HG03342 (cell line): ENCODE measurements at regions not wholly inside any gene's neighbourhood (a gene's known extent, or its start where the extent isn't known, plus 50 kb on each side); places are given as distances from the start of the nearest gene placed in this dataset.
"Not testable (repeated sequence)": the region's sequence is repeated elsewhere in the genome, so short reads cannot be mapped to it uniquely, and the experiment has no call there.

Source experiments
- ATAC-seq: cut with Tn5 transposase; IDR thresholded peaks from one replicate; pipeline ENCODE4 v1.9.1; 2021; ENCODE audit warnings: mild to moderate bottlenecking, moderate library complexity; ENCODE audit not compliant: unreplicated experiment

DNA sequence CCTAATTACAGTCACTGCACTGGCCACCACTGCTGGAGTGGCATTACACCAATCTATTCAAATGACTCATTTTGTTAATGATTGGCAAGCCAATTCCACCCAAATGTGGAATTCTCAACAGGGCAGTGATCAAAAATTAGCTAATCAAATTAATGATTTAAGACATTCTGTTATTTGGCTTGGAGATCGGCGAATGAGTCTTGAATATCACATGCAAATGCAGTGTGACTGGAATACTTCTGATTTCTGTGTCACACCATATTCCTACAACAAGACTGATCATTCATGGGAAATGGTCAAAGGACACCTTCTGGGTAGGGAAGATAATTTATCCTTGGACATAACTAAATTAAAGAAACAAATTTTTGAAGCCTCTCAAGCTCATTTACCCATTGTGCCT, 165.1 kb downstream of the IER5 start:
- ATAC-seq = not testable (repeated sequence)

DNA sequence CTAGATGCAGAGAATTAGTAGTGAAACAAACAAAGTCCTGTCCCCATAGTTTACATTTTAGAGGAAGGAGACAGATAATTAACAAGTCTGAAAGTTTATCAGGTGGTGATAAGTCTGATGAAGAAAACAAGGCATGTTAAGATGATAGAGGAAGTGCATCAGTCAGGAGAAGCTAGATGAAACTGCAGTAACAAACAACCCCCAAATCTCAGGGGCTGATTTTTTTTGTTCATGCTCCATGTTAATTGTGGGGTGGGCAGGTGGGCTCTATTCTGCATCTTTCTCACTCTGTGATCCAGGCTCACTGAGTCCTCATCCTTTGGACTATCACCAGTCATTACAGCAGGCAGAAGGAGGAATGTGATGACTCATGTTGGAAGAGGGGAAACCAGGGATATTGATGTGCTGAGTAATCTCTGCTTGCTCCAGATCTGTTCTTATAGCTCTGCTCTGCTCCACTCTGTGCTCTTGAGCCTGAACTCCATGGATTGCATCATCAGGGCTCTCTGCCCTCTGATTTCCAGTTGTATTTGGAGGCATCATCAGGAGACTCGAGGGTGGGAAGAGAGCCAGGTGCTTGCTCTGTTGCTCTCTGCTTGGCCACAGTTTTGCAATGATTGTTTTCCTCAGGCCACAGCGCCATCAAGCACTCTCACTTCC, 166.9 kb downstream of the IER5 start:
- ATAC-seq = no peak

DNA sequence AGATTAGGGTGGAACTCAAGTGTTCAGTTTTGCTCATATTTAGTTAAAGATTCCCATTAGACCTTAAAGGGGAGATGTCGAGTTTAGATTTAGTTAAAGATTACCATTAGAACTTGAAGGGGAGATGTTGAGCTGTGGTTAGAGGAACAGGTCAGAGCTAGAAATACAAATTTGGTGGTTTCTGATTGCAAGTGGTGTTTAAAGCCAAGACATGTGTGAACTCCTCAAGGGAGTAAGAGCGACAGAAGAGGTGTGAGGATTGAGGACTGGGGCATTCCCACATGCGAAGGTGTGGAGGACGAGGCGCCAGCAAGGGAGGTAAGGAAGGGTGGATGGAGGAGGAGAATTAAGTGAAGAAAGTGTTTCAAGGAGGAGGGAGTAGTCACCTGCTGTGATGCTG, 168.6 kb downstream of the IER5 start:
- peak; percentile 90 for ATAC-seq

DNA sequence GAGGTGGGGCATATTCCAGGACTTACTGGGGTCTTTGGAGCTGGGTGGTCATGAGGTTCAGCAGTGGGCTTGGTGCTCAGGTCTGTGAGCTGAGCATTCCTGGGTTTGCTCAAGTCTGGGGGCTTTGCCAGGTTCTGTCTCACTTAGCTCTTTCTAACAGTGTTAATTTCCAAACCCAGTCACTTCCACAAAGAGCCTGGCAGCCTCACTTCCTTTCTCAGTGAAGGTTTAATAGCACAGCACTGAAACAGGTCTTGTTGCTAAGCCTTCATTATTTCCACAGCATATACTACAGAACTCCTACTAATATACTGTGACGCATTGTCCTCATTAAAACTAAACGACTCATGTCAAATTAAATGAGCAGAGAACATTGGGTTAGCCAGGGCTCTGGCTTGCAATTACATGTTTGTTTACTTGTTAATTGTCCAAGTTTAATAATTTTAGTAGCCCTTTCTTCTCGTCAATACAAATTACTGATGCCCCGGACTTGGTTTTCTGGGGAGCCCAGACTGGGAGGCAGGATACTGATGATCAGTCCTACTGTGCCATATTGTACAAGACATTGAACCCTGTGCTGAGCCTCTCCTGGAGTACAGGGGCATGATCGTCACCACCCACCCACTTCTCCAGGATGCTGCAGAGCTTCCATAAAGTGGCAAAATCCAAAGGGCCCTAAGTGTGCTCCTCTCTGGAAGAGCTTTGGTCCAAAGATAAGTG, 170.7 kb downstream of the IER5 start:
- no peak for ATAC-seq

DNA sequence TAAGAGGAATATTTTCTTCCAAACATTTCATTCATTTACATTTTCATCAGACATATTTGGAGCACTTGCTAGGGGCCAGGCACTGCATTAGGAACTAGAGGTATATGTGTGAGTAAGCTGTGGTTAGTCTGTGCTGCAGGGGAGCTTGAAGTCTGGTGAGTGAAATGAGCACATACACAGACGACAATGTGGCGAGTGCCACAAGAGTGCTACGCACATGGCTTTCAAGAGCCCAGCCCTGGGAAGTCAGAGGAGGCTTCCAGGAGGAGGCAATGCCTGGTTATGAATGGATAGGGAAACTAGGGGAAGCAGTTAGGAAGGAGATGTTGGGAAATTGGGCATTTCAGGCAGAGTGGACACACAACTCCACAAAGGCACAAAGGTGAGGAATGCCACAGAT, 171.8 kb downstream of the IER5 start:
- no peak for ATAC-seq

DNA sequence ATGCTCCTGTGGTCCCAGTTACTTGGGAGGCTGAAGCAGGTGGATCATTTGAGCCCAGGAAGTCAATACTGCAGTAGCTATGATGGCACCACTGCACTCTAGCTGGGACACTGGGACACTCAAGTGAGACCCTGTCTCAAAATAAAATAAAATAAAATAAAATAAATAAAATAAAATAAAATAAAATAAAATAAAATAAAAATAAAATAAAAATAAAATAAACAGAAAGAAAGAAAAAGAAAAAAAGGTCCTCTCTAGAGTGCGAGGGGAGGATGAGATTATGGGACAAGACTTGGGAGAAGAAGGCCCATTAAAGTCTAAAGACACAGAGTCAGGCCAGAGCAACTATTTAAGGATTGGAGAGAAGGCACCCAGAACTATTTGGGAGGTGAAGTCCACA, 172.5 kb downstream of the IER5 start:
- no peak for ATAC-seq

DNA sequence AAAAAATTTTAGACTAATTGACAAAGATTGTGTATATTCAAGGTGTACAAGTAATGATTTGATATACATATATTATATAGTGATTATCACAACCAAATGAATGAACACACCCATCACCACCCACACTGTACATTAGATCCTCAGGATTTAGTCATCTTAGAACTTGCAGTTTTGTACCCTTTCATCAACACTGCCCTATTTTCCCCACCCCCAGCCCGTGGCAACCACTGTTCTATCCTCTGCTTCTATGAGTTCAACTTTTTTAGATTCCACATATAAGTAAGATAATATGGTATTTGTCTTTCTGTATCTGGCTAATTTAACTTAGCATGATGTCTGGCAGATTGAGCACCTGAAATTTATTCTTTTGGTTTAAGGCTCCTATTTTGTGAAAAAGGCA, 173.6 kb downstream of the IER5 start:
- ATAC-seq = no peak

DNA sequence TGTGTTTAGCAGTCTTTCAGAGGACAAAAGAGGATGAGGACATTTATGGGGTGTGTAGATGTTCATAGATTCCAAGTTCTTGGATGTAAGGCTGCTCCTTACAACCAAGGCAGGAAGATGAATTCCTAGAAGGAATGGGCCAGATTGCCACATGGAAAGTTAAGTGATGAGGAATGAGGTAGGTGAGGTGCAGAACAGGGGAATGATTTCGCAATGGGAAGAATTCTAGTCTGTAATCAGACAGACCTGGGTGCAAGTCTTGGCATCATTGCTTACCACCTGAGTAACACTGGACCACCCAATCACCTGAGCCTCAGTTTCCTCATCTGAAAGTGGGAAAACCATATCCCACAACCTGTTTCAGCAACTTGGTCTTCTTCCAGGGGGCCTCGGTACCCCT, 174.9 kb downstream of the IER5 start:
- no peak for ATAC-seq

DNA sequence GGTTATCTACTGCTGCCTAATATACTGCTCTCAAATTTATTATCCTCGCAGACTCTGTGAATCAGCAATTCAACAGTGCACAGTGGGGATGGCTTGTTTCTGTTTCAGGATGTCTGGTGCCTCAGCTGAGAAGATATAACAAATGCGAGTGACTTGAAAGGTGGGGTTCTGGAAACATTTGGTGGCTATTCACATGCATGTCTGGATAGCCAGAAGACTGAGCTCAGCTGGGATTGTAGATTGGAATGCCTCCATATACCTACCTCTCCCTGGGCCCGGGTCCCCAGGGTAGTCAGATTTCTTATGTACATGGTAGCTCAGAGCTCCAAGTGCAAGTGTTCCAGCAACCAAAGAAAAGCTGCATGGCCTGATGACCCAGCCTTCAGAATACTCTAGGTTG, 176.3 kb downstream of the IER5 start:
- no peak for ATAC-seq

DNA sequence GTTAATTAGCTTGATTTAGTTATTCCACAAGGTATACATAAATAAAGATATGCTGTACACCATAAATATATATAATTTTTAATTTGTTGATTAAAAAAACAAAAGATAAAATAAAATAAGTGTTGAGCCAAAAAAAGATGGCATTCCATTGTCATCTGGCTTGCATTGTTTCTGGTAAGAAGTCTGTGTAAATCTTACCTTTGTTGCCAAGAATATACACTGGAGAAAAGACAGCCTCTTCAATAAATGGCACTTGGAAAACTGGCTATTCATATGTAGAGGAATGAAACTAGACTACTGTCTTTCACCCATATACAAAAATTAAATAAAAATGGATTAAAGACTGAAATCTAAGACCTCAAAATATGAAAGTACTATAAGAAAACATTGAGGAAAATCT, 196.5 kb downstream of the IER5 start:
- no peak for ATAC-seq

DNA sequence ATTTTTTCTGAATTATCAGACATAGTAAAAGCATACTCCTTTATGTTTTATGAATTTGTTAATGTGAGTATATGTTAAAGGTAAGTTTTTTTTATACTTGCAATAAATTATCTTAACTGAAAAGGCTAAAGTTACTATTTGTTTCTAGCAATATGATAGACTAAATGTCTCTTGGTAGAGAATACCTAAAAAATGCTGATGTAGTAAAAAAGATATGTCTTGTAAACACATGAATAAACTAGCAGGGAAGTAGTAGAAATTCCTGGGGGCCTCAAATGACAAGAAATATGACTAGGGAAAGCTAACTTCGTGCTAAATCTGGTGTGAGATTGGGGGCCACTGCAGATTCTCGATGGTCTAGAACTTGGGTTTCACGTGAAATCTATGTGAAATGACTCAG, 188.1 kb upstream of the CACNA1E start:
- ATAC-seq = no peak

DNA sequence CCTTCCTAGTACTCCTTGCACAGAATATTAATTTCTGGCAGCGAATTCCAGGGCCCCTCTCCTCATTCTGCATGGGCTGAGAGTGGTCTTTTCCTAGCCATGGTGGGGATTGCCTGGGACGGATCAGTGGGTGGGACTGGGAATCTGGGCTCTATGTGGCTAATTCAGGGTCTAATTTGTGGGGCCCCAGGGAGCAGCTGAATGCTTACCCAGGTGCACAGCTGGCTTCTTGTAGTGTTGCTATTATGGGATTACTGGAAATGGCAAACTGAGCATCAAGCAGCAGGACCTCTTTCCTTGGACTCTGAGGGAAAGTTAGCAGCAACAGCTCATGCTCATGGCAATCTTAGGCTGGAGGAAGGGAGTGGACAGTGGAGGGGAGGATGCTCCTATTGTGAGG, 187.1 kb upstream of the CACNA1E start:
- ATAC-seq = no peak

DNA sequence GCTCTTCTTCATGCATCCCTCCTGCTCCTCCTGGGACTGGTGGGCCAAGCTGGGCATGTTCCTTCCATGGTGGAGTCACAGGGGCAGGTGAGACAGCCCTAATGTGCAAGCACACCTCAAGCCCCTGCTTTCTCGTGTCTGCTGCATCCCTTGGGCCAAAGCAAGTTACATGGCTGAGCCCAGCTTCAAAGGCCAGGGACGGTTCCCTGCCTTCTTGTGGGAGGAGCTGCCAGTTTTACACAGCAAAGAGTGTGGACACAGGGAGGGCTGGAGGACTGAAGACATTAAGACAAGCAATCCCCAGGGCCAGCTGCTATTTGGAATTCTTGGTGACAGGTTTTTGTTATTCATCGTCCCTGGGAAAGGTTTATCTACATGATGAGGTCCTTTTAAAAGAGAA, 175.2 kb upstream of the CACNA1E start:
- no peak for ATAC-seq

DNA sequence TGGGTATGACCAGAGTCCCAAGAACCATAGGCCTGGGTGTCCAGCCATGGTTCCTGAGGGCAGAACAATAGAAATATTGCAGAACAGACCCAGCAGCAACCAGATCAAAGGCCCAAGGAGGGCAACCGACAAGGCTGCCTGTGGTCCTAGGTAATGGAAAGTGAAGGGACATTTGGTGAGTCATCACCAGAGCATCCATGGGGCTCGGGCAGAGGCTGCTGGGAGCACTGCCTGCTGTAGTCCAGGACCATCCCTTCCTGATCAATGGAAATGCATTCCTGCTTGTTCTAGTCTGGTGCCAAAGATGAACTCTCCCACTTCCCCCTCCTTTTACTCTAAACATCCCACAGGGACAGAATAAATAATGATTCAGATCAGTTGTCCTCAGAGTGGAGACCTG, 172.8 kb upstream of the CACNA1E start:
- ATAC-seq = no peak

DNA sequence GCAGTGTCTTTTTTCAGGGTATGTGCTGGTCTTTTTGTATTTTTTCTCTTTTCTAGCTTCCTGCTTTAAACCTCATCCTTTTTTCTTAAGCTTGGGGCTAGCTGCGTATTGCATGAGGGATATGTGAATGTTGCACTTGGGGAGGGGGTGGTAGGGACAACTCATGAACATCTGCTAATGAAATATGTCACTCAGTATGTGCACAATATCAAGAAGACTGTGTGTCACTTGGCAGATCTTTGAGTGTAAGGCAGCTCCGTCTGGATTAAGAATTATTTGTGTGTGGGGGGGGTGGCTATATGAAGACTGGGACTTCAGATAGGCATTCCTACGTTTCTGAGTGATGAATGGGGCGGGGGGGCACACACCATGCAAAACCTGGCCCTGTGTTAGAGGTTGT, 170.4 kb upstream of the CACNA1E start:
- no peak for ATAC-seq

DNA sequence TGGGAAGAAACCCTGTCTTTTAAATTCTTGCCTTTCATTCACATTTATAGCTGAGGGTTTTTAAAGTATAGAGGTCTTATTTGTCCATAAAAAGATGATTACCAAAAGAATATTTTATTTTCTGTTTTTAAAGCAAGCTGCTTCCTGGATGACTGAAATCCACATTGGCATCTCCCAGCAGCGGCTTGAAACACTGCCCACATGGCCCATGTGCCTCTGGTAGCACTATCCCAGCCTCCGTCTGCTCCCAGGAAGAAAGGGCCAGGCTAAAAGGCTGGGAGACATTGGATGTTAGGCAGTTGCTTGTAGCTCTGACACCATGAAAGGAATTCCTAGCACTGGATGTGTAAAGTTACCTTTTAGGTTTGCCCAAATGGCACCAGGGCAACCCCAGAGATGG, 169.9 kb upstream of the CACNA1E start:
- ATAC-seq = no peak

DNA sequence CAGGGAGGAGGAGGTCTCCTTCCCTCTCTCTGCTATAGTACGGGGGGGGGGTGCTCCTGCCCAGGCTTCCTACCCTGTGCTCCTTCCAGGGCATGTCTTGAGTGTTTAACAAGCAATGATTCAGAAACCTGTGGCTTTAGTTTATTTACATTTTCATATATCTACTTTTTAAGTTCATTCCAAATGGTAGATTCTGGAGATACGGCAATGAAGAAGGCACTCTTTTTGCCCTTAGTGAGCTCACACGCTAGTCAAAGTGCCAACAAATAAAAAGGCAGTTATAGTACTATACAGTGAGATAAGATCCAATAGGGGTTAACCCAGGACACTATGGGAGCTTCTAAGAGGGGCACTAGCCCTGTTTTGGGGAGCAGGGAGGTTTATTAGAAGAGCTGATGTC, 169.3 kb upstream of the CACNA1E start:
- ATAC-seq = no peak

DNA sequence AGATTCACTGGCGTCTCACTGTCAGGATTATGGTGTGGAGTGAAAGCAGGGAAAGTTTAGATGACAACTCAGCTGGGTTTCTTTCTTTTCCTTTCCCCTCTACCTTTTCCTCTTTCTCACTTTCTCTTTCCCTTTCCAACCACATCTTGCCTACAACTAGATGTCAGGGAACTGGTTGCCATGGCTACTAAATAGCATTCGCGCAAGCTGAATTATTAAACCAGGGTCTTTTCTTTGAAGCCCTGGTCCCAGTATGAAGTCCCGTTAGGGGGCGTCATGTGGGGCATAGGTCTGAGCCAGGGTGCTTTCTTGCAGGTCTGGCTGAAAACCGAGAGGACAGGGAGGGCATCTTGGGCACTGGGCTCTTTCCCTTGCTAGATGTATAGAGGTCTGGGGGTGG, 168.4 kb upstream of the CACNA1E start:
- no peak for ATAC-seq

DNA sequence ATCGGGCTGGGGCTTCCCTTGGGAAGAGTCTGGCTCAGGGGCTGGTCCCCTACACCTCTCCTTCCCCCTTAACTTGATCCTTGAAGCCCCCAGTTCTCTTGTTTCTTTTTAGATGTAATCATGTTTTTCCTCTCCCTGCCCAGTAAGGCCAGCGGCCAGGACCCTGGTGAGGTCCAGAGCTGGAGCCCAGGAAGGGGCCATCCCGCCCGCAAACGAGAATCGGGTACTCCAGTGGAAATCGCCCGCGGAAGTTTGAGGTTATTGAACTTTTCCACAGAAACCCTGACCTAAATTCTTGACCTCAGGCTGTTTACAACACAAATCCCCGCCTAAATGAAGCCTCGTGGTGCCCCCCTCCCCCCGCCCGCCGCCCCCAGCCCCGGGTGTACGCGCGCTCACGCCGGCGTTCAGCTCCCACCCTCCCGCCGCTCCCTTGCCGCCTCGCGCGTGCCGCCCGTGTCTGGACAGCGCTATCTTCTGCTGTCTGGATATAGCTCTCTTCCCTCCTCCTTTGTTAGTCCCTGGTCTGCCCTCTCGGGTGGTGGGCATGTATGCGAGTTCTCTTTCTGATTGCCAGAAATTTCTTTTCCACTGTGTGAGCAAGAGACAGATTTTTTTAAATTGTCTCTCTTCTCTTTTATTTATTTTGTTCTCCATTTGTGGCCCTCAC, 165.9 kb upstream of the CACNA1E start:
- no peak for ATAC-seq

DNA sequence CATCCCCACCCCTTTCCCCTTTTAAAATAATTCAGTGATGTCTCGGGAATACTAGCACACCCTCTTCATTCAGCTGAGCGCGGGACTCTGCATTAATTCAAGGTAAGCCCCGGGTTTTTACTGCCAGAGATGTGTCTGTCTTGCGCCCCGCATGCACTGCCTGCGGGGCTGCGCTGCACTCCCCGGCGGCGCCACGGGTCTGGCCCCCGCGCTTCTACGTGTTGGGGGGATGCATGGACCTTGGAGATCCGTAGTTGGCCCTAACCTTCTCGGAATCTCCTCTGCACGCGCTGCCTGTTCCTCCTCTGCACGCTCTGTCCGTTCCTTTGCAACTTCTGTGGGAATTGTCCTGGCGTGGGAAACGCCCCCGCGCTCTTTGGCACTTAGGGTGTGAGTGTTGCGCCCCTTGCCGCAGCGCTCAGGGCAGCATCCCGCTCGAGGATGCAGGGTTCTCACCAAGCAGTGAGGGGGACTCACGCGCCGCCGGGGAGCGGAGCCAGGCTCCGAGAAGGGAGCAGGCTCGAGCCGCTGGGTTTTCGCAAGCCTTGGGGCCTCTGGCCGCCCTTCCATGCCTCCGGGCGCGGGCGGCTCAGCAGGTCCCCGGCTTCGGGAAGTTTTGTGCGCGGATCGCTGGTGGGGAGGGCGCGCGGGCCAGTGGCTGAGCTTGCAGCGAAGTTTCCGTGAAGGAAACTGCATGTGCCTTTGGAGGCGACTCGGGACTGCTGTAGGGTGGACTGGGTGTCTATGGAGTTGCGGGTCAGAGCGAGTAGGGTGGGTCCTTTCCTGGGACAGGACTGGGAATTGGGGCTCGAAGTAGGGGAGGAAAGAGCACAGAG, 165.1 kb upstream of the CACNA1E start:
- no peak for ATAC-seq

DNA sequence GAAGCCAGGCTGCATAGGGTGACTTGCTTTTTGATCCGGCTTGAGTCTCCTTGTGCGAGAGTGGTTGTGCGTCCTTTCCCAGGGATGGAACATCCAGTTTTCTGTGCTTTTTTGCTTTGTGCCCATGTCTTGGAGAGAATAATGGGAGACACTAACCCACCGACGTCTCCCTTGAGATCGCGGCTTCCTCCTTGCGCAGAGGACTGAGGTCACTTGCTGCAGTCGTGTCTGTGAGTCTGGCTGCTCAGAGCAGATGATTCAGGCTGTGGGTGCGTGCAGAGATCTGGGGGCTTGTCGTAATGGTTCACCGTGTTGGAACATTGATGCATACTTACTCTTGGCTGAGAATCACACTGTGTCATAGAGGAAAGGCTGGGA, 164.5 kb upstream of the CACNA1E start:
- ATAC-seq = no peak

DNA sequence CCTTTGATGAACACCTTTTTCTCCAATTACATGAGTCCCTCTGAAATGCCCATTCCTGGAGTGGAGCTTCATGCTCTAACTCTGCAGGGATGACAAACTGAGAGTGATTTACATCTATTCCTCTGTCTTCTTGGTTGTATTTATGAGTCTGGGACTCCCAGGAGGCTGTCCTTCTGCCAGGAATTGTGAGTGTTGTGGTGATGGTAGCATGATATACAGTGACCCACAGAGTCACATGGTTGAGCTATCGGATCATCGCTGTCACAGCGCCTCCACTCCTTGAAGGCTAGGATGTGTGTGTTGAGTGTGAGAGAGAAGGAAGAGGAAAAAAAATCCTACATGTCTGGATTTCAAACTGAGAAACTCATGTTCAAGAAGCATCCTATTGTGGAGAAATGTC, 163.4 kb upstream of the CACNA1E start:
- no peak for ATAC-seq
